GM12872 (cell line): ENCODE measurements at regions not wholly inside any gene's neighbourhood (a gene's known extent, or its start where the extent isn't known, plus 50 kb on each side); places are given as distances from the start of the nearest gene placed in this dataset.

ENCODE experiments used
- TF ChIP-seq, protein P1 (sequence below): IDR thresholded peaks from 3 replicates; pipeline ENCODE4 v1.5.1; 2011; ENCODE audit warnings: low read depth, mild to moderate bottlenecking, low read length, moderate library complexity; ENCODE audit not compliant: insufficient read depth

DNA sequence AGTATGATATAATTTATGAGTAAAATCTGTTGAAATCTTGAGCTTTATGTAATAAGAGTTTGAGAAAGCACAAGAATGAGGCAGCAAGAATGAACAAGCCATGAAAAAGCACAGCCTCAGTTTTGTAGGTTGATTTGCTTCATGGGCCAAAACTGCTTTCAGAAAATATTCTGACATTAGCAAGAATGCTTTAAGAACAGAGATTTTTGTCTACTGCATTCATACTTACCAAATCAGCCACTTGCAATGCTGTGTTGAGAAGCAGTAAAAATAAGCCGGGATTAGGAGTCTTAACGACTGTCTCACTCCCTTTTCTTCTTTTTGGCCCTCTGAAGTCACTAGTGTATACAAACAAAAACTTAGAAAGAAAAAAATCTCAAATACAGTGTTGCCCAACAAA, 114.5 kb downstream of the POSTN start:
- TF ChIP-seq, protein P1, sequence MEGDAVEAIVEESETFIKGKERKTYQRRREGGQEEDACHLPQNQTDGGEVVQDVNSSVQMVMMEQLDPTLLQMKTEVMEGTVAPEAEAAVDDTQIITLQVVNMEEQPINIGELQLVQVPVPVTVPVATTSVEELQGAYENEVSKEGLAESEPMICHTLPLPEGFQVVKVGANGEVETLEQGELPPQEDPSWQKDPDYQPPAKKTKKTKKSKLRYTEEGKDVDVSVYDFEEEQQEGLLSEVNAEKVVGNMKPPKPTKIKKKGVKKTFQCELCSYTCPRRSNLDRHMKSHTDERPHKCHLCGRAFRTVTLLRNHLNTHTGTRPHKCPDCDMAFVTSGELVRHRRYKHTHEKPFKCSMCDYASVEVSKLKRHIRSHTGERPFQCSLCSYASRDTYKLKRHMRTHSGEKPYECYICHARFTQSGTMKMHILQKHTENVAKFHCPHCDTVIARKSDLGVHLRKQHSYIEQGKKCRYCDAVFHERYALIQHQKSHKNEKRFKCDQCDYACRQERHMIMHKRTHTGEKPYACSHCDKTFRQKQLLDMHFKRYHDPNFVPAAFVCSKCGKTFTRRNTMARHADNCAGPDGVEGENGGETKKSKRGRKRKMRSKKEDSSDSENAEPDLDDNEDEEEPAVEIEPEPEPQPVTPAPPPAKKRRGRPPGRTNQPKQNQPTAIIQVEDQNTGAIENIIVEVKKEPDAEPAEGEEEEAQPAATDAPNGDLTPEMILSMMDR = no peak

DNA sequence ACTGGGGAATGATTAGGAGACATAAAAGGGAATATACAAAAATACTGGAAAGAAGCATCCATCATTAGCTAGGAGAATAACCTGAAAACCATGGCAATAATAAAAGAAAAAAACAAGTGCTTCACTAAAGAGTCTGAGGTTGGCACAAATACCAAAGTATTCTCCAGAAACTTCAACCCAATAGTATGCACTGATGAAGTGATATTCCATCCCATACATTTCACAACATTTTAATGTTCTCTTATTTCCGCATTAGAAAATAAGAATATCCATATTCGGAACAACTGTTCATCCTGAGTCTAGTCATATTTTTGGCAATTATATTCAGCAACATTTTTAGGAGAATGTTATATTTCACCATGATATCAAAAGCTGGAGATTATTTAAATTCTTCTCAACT, 116.2 kb downstream of the POSTN start:
- TF ChIP-seq, protein P1 = no peak

DNA sequence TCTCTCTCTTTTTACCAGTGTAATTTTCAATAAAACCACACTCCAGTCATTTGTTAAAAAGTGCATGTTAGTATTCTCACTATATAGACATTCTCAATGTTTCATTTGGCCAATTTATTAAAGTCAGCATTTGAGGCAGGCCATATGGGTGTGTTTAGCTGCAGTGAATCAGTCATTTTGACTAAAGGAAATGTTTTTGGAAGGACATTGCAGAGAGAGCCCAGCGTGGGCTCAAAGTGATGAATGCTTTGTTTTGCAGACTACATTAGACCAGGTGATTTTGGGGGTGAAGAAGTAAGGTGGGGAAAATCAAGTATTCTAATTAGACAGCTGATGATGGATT, 116.7 kb downstream of the POSTN start:
- TF ChIP-seq, protein P1 = no peak

DNA sequence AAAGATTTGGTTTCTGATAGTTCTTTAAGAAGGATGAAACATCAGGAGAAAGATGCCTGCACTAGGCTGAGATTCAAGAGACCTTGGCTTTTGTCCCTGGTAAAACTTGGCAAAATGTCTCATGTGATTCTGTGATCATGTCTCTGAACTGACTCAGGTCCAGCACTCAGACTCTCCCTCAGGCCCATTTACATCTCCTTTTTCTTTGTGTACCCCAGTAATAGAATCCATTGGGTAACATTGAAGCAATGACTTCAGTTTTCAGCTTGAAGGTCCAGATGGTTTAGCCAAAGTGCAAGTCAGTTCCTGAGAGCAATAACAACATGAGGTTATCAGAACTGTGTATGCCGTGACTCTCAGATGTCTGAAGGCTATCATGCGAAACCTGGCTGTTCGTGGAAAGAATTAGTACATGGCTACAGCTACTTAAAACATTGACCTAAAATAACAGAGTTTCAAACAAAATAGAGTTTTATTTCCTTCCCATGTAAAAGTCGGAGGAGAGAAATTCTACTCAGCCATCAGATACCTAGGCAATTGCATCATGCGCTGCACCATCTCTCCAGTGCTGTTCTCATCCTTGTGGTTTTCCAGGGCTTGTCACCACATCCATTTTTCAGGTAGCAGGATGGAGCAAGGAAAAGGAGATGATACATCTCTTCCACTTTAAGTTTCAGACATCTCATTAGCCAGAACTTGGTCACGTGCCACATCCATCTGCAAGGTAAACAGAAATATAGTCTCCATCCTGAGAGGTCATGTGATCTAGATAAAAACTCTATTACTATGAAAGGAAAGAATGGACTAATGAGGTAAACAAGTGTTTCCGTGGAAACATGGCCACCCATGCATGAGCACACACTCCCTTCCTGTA, 117.3 kb downstream of the POSTN start:
- TF ChIP-seq, protein P1 = no peak

- TF ChIP-seq, protein P1 = no peak
Observed at GRCh38 chr13:37479916-37480315, 118.7 kb downstream of the POSTN start.

DNA sequence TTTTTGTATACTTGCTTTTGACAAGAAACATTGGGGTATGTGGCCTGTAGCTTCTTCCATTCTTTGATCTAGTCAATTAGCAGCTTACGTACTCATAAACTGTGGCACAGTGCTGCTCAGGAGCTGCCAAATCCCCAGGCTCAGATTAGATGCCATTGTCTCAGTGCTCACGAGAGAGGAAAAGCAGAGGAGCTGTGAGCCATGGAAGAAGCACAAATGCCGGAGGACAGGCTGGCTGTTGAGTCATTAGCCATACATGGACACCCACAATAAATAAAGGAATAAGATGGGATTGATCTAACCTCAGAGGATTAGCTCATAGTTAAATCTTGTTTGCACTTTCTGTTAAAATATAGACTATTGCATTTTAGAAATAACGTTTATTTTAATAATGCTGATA, 121.7 kb downstream of the POSTN start:
- TF ChIP-seq, protein P1 = no peak

DNA sequence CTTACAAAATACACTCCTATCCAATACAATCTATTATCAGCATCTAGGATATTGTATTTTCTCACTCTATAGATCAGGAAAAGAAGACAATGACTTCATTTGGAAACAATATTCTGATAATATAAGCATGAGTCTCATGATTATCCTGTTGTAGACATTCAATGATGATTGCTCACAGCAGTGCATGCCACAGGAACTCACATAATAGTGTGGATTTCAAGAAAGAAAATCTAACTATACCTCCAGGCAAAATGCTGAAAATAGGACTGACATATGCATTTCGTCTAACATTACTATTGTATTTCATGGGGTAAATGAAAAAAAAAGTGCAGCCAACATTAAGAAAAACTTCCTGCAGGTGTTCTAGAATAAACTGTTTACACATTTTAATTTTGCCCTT, 122.6 kb downstream of the POSTN start:
- TF ChIP-seq, protein P1 = no peak

DNA sequence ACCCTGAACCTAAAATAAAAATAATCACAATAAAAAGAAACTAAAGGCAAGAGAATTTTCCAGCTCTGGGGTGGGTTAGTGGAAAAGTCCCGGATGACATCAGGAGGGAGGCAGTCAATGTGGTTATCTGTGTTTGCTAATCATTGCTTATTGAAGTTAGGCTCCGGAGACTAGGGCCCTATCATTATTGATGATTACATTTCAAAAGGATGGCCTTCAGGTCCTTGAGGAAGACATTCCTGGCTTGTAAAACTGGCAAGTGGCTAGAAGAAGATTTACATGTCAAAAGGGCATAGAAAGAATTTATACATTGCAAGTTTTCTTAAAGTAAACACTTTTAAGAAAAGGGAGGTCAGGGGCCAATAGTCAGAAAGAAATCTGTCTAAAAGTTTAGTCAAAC, 123.4 kb downstream of the POSTN start:
- TF ChIP-seq, protein P1 = no peak
